GM12864 (cell line): ENCODE measurements at regions not wholly inside any gene's neighbourhood (a gene's known extent, or its start where the extent isn't known, plus 50 kb on each side); places are given as distances from the start of the nearest gene placed in this dataset.

ENCODE experiments used
- DNase-seq: peaks from one replicate; pipeline ENCODE4 v3.0.0-alpha.2; 2011; ENCODE audit warnings: low read depth
- H3K4me3 ChIP-seq: 2 replicates; pipeline ENCODE4 v1.5.1; 2011; ENCODE audit warnings: mild to moderate bottlenecking, low read depth, low read length, control low read depth
- TF ChIP-seq, protein P1 (sequence below): IDR thresholded peaks from 2 replicates; pipeline ENCODE4 v1.5.1; 2011; ENCODE audit warnings: low read depth, mild to moderate bottlenecking, moderate library complexity, low read length, control low read depth, inconsistent platforms; ENCODE audit errors: missing control alignments

- TF ChIP-seq, protein P1, sequence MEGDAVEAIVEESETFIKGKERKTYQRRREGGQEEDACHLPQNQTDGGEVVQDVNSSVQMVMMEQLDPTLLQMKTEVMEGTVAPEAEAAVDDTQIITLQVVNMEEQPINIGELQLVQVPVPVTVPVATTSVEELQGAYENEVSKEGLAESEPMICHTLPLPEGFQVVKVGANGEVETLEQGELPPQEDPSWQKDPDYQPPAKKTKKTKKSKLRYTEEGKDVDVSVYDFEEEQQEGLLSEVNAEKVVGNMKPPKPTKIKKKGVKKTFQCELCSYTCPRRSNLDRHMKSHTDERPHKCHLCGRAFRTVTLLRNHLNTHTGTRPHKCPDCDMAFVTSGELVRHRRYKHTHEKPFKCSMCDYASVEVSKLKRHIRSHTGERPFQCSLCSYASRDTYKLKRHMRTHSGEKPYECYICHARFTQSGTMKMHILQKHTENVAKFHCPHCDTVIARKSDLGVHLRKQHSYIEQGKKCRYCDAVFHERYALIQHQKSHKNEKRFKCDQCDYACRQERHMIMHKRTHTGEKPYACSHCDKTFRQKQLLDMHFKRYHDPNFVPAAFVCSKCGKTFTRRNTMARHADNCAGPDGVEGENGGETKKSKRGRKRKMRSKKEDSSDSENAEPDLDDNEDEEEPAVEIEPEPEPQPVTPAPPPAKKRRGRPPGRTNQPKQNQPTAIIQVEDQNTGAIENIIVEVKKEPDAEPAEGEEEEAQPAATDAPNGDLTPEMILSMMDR = no peak
- no peak overlapping the region for H3K4me3 ChIP-seq
- DNase-seq = no peak
These were observed 89.2 kb upstream of the CCDC190 start for GRCh38 chr1:162950187-162950586.

DNA sequence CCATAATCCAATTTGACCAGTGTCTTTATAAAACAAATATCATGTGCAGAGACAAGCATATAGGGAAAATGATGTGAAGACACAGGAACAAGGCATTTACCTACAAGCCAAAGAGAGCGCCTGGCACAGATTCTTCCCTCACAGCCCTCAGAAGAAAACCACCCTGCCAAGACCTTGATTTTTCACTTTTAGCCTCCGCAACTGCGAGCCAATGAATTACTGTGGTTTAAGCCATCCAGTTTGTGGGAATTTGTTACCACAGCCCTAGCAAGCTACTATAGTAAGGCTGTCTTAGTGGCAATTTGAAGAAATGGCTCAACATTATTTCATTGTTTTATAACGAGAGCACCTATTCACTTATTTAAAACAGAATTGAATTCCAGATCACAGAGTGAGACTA, 85.7 kb upstream of the CCDC190 start:
- H3K4me3 ChIP-seq = no peak overlapping the region
- TF ChIP-seq, protein P1 = no peak
- DNase-seq = no peak

GRCh38 chr1:162944974-162945674, 84.1 kb upstream of the CCDC190 start:
- TF ChIP-seq, protein P1 = no peak
- H3K4me3 ChIP-seq = no peak overlapping the region
- no peak for DNase-seq

DNA sequence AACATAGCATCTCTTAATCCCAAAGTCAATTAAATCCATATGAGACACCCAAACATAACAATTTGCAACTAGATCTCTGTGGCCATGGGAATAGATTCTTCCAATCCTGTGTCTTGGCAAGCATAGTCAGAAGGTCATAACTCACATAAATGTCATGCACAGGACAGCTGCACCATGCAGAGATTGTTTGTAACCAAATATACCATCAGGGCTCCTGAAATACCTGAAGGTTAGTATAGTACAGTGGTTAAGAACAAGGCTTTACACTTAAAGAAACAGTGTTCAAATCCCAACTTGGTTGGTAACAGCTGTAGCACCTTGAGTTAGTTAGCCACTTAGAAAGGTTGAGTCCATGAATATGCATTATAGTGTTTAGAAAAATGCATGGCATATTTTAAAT, 82.6 kb upstream of the CCDC190 start:
- TF ChIP-seq, protein P1 = no peak
- DNase-seq = no peak
- H3K4me3 ChIP-seq = no peak overlapping the region

DNA sequence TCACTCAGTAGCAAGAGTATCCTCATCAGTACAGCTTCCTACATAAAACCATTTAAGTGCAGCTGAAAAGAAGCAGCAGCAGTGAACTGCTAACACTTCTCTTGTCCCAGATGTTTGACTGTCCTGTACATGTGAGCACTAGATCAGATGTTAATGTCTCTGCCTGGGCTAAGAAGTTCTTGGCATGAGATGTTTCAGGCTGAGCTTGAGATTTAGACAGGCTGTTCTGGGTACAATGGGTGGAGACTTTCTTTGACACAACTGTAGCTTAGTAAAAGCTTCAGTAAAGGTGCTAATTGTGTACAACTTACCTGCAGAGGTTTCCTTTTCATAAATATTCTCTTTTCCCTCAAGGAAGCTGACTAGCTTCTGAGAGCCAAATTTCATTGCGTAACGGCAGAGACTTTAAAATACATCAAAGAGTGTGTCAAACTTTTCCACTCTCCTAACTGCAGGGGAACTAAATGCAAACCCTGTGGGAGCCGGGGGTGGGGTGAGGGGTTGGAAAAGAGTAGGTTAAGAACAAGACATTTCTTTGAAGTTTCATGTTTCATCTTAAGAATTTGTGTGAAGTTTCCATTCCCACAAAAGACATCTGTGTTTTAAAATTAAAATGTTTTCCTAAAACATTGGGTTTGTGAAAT, 82.1 kb upstream of the CCDC190 start:
- no peak for DNase-seq
- TF ChIP-seq, protein P1 = no peak
- H3K4me3 ChIP-seq = no peak overlapping the region

GRCh38 chr1:162941024-162941423, 80.0 kb upstream of the CCDC190 start:
- TF ChIP-seq, protein P1 = no peak
- H3K4me3 ChIP-seq = no peak overlapping the region
- no peak for DNase-seq

- TF ChIP-seq, protein P1 = no peak
- H3K4me3 ChIP-seq = no peak overlapping the region
- DNase-seq = no peak
These were observed 78.1 kb upstream of the CCDC190 start for GRCh38 chr1:162939035-162939434.
